ENCODE measurements at regions not wholly inside any gene's neighbourhood (a gene's known extent, or its start where the extent isn't known, plus 50 kb on each side); places are given as distances from the start of the nearest gene placed in this dataset.

DNA sequence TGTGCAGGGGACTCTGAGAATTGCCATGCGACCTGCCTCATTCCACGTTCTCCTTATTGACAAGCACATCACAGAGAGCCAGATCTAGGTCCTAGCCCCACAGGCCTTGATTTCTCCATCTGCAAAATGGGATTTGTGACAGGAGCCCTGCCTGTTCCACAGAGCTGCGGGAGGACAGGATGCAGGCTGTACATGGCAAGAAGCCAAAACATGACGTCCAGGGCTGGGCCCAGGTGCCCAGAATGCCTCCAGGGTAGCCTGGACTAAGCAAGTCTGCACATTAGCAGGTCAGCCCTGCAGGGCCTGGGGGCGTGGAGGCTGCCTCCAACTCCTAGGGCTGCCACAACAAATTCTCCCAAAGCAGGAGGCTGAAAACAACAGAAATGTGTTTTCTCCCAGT lies 235.7 kb upstream of the SDK2 start:
- no peak for DNase-seq
- intact Hi-C loops (cut with DNase I) = no loop called here
- Histone ChIP-seq H3K9me3 (no peaks in the 10 kb centered on the region), H3K27me3 (peaks cover 0 to 13% (median 0%) of the 10 kb centered on the region in 3 donors), H3K27ac (no peak overlapping the region), H3K4me3 (no peak overlapping the region), H3K36me3 (no peaks in the 10 kb centered on the region), H3K4me1 (no peaks in the 10 kb centered on the region)
- TF ChIP-seq POLR2AphosphoS5 (IDR thresholded peaks at IDR 0.05) = no peak
- TF ChIP-seq EP300 (IDR thresholded peaks at IDR 0.05) = no peak
- TF ChIP-seq, protein P1, sequence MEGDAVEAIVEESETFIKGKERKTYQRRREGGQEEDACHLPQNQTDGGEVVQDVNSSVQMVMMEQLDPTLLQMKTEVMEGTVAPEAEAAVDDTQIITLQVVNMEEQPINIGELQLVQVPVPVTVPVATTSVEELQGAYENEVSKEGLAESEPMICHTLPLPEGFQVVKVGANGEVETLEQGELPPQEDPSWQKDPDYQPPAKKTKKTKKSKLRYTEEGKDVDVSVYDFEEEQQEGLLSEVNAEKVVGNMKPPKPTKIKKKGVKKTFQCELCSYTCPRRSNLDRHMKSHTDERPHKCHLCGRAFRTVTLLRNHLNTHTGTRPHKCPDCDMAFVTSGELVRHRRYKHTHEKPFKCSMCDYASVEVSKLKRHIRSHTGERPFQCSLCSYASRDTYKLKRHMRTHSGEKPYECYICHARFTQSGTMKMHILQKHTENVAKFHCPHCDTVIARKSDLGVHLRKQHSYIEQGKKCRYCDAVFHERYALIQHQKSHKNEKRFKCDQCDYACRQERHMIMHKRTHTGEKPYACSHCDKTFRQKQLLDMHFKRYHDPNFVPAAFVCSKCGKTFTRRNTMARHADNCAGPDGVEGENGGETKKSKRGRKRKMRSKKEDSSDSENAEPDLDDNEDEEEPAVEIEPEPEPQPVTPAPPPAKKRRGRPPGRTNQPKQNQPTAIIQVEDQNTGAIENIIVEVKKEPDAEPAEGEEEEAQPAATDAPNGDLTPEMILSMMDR (IDR thresholded peaks at IDR 0.05) = no peak
- no peak for TF ChIP-seq POLR2A (IDR thresholded peaks at IDR 0.05)
- 48 to 67% methylated on average over 5 of the region's 5 CpGs for WGBS, 2 donors

DNA sequence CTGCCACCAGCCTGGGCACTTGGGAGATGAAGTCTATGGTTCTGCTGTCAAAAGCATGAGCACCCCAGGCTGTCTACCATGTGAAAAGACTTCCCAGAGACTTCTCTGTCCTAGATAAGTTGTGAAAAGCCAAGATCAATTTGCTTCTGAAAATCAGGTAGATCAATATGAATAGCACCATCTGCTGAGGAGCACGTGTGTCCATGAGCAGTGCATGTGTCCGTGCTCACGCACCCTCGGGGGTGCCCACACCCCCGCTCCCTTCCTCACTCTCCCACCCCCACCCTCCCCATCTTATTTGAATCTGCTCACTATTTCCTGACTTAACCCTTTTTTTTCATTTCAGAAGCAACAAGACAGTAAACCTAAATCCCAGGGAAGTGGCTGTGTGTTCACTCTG lies 238.3 kb upstream of the SDK2 start:
- no peak for TF ChIP-seq POLR2AphosphoS5 (IDR thresholded peaks at IDR 0.05)
- TF ChIP-seq, protein P1 (IDR thresholded peaks at IDR 0.05) = no peak
- TF ChIP-seq POLR2A (IDR thresholded peaks at IDR 0.05) = no peak
- no peak for TF ChIP-seq EP300 (IDR thresholded peaks at IDR 0.05)
- no peak for DNase-seq
- Histone ChIP-seq H3K4me3 (no peak overlapping the region), H3K27me3 (peaks cover 0 to 13% (median 0%) of the 10 kb centered on the region in 3 donors), H3K27ac (no peak overlapping the region), H3K4me1 (no peaks in the 10 kb centered on the region), H3K36me3 (no peaks in the 10 kb centered on the region), H3K9me3 (no peaks in the 10 kb centered on the region)
- WGBS, 2 donors = 44 to 48% methylated on average over 5 of the region's 5 CpGs
- intact Hi-C loops (cut with DNase I) = no loop called here

DNA sequence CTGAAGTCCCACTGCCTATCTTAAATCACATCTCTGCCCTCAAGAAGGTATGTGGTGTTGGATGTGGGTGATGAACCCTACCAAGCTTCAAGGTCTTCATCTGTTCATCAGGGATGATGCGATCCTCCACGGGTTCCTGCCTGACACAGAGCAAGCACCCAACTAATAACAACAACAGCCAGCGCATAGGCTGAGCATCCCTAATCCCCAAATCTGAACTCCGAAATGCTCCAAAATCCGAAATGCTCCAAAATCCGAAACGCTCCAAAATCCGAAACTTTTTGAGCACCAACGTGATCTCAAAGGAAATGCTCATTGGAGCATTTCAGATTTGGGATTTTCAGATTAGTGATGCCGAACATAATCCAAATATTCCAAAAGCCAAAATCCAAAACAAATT lies 238.9 kb upstream of the SDK2 start:
- TF ChIP-seq, protein P1 (IDR thresholded peaks at IDR 0.05) = no peak
- TF ChIP-seq EP300 (IDR thresholded peaks at IDR 0.05) (no peak), POLR2A (IDR thresholded peaks at IDR 0.05) (no peak), POLR2AphosphoS5 (IDR thresholded peaks at IDR 0.05) (no peak)
- Histone ChIP-seq H3K4me3 (no peak overlapping the region), H3K27ac (no peak overlapping the region), H3K36me3 (no peaks in the 10 kb centered on the region), H3K4me1 (no peaks in the 10 kb centered on the region), H3K27me3 (peaks cover 0 to 13% (median 0%) of the 10 kb centered on the region in 3 donors), H3K9me3 (no peaks in the 10 kb centered on the region)
- intact Hi-C loops (cut with DNase I) = no loop called here
- no peak for DNase-seq
- 87 to 90% methylated on average over 10 of the region's 10 CpGs for WGBS, 2 donors

DNA sequence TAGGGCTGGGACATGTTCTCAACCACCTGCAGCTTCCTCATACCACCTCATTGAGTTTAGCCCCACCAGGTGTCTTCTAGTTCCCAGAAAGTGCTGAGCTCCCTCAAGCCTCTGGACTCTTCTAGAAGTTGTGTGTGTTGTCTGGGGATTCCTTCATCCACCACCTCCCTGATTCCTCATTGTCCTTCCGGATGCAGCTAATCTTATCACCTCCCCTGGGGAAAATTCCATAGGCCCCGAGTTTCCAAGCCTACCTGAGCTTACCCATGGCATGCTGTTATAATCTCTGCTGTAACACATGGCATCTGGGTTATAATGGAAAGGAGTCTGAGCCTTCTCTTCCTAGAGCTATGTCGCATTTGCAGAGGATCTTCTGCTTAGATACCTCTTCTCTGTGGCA lies 243.5 kb upstream of the SDK2 start:
- Histone ChIP-seq H3K36me3 (no peaks in the 10 kb centered on the region), H3K4me1 (no peaks in the 10 kb centered on the region), H3K9me3 (no peaks in the 10 kb centered on the region), H3K4me3 (no peak overlapping the region), H3K27ac (no peak overlapping the region), H3K27me3 (peaks cover 0 to 12% (median 0%) of the 10 kb centered on the region in 3 donors)
- 80 to 81% methylated on average over 3 of the region's 3 CpGs for WGBS, 2 donors
- intact Hi-C loops (cut with DNase I) = no loop called here
- no peak for DNase-seq
- TF ChIP-seq POLR2A (IDR thresholded peaks at IDR 0.05) = no peak
- no peak for TF ChIP-seq POLR2AphosphoS5 (IDR thresholded peaks at IDR 0.05)
- no peak for TF ChIP-seq EP300 (IDR thresholded peaks at IDR 0.05)
- TF ChIP-seq, protein P1 (IDR thresholded peaks at IDR 0.05) = no peak

DNA sequence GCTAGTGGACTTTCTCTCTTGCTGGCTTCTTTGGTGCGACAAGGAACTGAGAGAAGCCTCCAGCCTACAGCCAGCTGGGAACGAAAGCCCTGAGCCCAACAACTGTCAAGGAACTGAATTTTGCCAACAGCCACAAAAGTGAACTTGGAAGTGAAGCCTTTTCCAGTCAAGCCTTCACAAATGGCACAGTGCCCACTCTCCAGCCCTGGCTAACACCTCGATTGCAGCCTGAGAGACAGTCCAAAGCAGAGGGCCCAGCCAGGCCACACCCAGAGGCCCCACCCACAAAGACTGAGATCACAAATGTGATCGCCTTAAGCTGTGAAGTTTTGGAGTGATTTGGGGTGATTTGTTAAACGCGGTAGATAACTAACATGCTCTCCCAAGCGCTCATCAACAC lies 244.6 kb upstream of the SDK2 start:
- intact Hi-C loops (cut with DNase I) = no loop called here
- DNase-seq = no peak

More for the DNA sequence above, 244.6 kb upstream of the SDK2 start:
- WGBS, 2 donors = 71 to 81% methylated on average over 7 of the region's 7 CpGs
- Histone ChIP-seq H3K4me1 (no peaks in the 10 kb centered on the region), H3K27ac (no peak overlapping the region), H3K36me3 (no peaks in the 10 kb centered on the region), H3K27me3 (peaks cover 0 to under 1% (median 0%) of the 10 kb centered on the region in 3 donors), H3K4me3 (no peak overlapping the region), H3K9me3 (no peaks in the 10 kb centered on the region)
- TF ChIP-seq POLR2A (IDR thresholded peaks at IDR 0.05) (no peak), EP300 (IDR thresholded peaks at IDR 0.05) (no peak), POLR2AphosphoS5 (IDR thresholded peaks at IDR 0.05) (no peak)
- TF ChIP-seq, protein P1 (IDR thresholded peaks at IDR 0.05) = no peak
